ENCODE measurements at regions not wholly inside any gene's neighbourhood (a gene's known extent, or its start where the extent isn't known, plus 50 kb on each side); places are given as distances from the start of the nearest gene placed in this dataset.

DNA sequence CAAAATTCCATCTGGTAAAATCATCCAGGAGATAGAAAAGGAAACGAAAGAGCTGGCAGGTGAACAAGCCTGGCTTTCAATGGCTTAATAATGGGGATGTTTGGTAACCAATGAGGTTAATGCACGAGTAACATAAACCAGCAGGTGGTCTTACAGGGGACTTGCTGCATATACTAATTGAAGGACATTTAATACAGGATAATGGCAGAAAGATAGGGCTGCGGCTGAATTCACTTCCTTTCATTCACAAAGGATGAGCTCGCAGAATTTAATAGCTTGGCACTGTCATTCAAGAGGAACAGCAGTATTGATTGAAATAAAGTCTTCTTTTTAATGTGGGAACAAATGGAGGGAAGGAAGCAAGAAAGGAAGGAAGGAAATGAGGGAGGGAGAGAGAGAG lies 156.3 kb upstream of the RAI2 start:
- TF ChIP-seq, protein P1, sequence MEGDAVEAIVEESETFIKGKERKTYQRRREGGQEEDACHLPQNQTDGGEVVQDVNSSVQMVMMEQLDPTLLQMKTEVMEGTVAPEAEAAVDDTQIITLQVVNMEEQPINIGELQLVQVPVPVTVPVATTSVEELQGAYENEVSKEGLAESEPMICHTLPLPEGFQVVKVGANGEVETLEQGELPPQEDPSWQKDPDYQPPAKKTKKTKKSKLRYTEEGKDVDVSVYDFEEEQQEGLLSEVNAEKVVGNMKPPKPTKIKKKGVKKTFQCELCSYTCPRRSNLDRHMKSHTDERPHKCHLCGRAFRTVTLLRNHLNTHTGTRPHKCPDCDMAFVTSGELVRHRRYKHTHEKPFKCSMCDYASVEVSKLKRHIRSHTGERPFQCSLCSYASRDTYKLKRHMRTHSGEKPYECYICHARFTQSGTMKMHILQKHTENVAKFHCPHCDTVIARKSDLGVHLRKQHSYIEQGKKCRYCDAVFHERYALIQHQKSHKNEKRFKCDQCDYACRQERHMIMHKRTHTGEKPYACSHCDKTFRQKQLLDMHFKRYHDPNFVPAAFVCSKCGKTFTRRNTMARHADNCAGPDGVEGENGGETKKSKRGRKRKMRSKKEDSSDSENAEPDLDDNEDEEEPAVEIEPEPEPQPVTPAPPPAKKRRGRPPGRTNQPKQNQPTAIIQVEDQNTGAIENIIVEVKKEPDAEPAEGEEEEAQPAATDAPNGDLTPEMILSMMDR (IDR thresholded peaks at IDR 0.05; ENCODE audit: insufficient read depth, low read length, poor library complexity, severe bottlenecking) = no peak
- TF ChIP-seq EZH2phosphoT487 (conservative IDR thresholded peaks at IDR 0.05; ENCODE audit: low read length) = no peak

All from SU-DHL-6 (cell line).